SU-DHL-6 (cell line): ENCODE measurements at regions not wholly inside any gene's neighbourhood (a gene's known extent, or its start where the extent isn't known, plus 50 kb on each side); places are given as distances from the start of the nearest gene placed in this dataset.

Experiments
- H2AFZ ChIP-seq: fragments of 200-600 bp; sonication (generic); 2 replicates; pipeline ENCODE4 v1.6.1; 2014; ENCODE audit warnings: low read depth, mild to moderate bottlenecking, moderate library complexity, mixed read lengths, antibody characterized with exemption, low read length; ENCODE audit not compliant: severe bottlenecking
- H3F3A ChIP-seq: fragments of 200-600 bp; shearing (Covaris generic); 2 replicates; pipeline ENCODE4 v1.6.0; 2016; ENCODE audit warnings: antibody characterized with exemption, mild to moderate bottlenecking; ENCODE audit not compliant: insufficient read depth
- H3K27ac ChIP-seq: fragments of 200-600 bp; sonication (generic); 2 replicates; pipeline ENCODE4 v1.5.1; 2016; ENCODE audit warnings: low read depth, mild to moderate bottlenecking, low read length, moderate library complexity, mixed read lengths
- H3K27me3 ChIP-seq: fragments of 200-600 bp; sonication (generic), shearing (Covaris generic); 2 replicates; pipeline ENCODE4 v1.6.0; 2014; ENCODE audit warnings: mild to moderate bottlenecking, low read length
- H3K36me3 ChIP-seq: fragments of 200-600 bp; sonication (generic); 2 replicates; pipeline ENCODE4 v1.6.1; 2014; ENCODE audit warnings: mild to moderate bottlenecking, low read length, mixed read lengths
- H3K4me2 ChIP-seq: fragments of 300-600, 200-600 bp; shearing (Covaris generic), sonication (generic); 2 replicates; pipeline ENCODE4 v1.6.0; 2014; ENCODE audit warnings: low read length, low read depth, mild to moderate bottlenecking; ENCODE audit not compliant: poor library complexity, severe bottlenecking
- H3K4me3 ChIP-seq: fragments of 200-600 bp; sonication (generic); 2 replicates; pipeline ENCODE4 v1.5.1; 2014; ENCODE audit warnings: antibody characterized with exemption, low read length, mild to moderate bottlenecking, mixed read lengths; ENCODE audit not compliant: insufficient read depth, poor library complexity, severe bottlenecking
- H3K79me2 ChIP-seq: fragments of 200-600 bp; sonication (generic); 2 replicates; pipeline ENCODE4 v1.6.1; 2014; ENCODE audit warnings: mild to moderate bottlenecking, low read length, moderate library complexity; ENCODE audit not compliant: insufficient read depth
- H3K9ac ChIP-seq: fragments of 200-600 bp; sonication (generic); 2 replicates; pipeline ENCODE4 v1.7.0; 2014; ENCODE audit warnings: mild to moderate bottlenecking, low read length
- H3K9me2 ChIP-seq: fragments of 200-600 bp; sonication (generic); replicated peaks from 2 replicates; pipeline ENCODE4 v1.6.1; 2014; ENCODE audit warnings: low read length; ENCODE audit not compliant: insufficient read depth
- H3K9me3 ChIP-seq: fragments of 200-600 bp; sonication (generic); 2 replicates; pipeline ENCODE4 v1.6.1; 2014; ENCODE audit warnings: low read length, mixed read lengths; ENCODE audit not compliant: insufficient read depth
- H4K20me1 ChIP-seq: fragments of 200-600 bp; sonication (generic); 2 replicates; pipeline ENCODE4 v1.6.1; 2014; ENCODE audit warnings: low read depth, mild to moderate bottlenecking, antibody characterized with exemption, low read length, moderate library complexity, mixed read lengths
- CTCF ChIP-seq: fragments of 200-600 bp; sonication (generic); IDR thresholded peaks from one replicate; pipeline ENCODE4 v1.5.1; 2017; ENCODE audit warnings: antibody characterized with exemption, mild to moderate bottlenecking, low read length, moderate library complexity; ENCODE audit not compliant: insufficient read depth, poor library complexity, severe bottlenecking
- EZH2phosphoT487 ChIP-seq: fragments of 200-600 bp; sonication (generic), shearing (Covaris generic); conservative IDR thresholded peaks from 2 replicates; pipeline ENCODE4 v1.6.1; 2018; ENCODE audit warnings: mild to moderate bottlenecking, antibody characterized with exemption, low read length, moderate library complexity, mixed read lengths

DNA sequence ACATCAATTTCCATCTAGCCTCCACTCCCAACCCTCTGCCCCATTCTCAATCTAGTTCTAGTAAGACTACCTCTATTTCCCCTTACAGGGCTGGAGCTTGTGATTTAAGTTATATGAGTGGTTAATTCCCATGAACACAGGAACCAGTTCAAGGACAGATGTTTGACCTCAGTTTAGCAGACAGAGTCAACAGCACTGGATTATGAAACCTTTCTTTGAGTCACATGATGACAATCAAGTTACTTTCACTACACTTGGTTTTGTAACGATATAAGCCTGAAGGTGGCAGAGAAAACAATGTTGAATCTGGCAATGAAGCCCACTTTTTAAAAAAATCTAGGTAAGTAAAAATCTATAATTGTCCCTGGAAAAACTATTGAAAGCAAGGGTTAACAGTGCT, 1646.2 kb upstream of the FLRT2 start:
- Histone ChIP-seq H2AFZ (no peak overlapping the region), H3F3A (no peaks in the 10 kb centered on the region), H3K9ac (no peak overlapping the region), H3K27ac (no peak overlapping the region), H3K36me3 (no peaks in the 10 kb centered on the region), H3K9me2 (no peaks in the 10 kb centered on the region), H3K79me2 (no peaks in the 10 kb centered on the region), H3K4me3 (no peak overlapping the region), H3K4me2 (no peak overlapping the region), H4K20me1 (no peaks in the 10 kb centered on the region), H3K9me3 (no peaks in the 10 kb centered on the region), H3K27me3 (no peaks in the 10 kb centered on the region)
- no peak for TF ChIP-seq EZH2phosphoT487
- TF ChIP-seq CTCF, result no peak

DNA sequence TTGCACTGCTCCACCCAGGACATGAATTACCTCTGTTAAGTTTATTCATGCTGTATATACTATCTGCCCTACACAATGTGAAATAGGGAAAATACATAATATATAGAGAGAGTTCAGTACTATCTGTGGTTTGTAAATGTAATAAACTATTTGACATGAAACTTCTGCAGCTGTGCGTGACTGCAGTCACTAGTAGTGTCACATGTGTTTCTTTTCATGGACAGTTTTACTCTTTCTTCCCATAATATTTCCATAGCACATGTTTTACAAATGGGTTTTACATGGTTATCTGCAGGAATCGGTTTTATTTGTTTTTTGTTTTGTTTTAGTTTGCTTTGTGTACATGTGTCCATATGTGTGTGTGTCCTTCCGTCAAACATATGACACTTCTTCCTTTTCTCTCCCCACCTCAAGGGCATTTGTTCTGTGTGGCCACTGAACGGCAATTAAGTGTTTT, 1644.1 kb upstream of the FLRT2 start:
- H3K27me3 ChIP-seq, result no peaks in the 10 kb centered on the region
- H3K9me3 ChIP-seq, result no peaks in the 10 kb centered on the region
- H3K36me3 ChIP-seq, result no peaks in the 10 kb centered on the region
- no peaks in the 10 kb centered on the region for H3F3A ChIP-seq
- H3K4me3 ChIP-seq, result no peak overlapping the region
- H3K9me2 ChIP-seq, result no peaks in the 10 kb centered on the region
- H3K79me2 ChIP-seq, result no peaks in the 10 kb centered on the region
- no peak overlapping the region for H2AFZ ChIP-seq
- TF ChIP-seq CTCF (no peak), EZH2phosphoT487 (no peak)
- no peaks in the 10 kb centered on the region for H4K20me1 ChIP-seq
- no peak overlapping the region for H3K4me2 ChIP-seq
- no peak overlapping the region for H3K27ac ChIP-seq
- H3K9ac ChIP-seq, result no peak overlapping the region

- Histone ChIP-seq H3K4me3 (no peak overlapping the region), H3K4me2 (no peak overlapping the region), H3K9me2 (no peaks in the 10 kb centered on the region), H3F3A (no peaks in the 10 kb centered on the region), H3K9ac (no peak overlapping the region), H3K9me3 (no peaks in the 10 kb centered on the region), H3K27ac (no peak overlapping the region), H3K79me2 (no peaks in the 10 kb centered on the region), H3K36me3 (no peaks in the 10 kb centered on the region), H3K27me3 (no peaks in the 10 kb centered on the region), H2AFZ (no peak overlapping the region), H4K20me1 (no peaks in the 10 kb centered on the region)
- TF ChIP-seq EZH2phosphoT487, result no peak
- TF ChIP-seq CTCF, result no peak
These were observed 1642.1 kb upstream of the FLRT2 start for GRCh38 chr14:83887866-83888265.
